RCC 7860 (cell line): ENCODE measurements at regions not wholly inside any gene's neighbourhood (a gene's known extent, or its start where the extent isn't known, plus 50 kb on each side); places are given as distances from the start of the nearest gene placed in this dataset.

Experiments used
- DNase-seq: peaks from one replicate; pipeline ENCODE4 v3.0.0-alpha.2; 2015; ENCODE audit warnings: low spot score
- FAIRE-seq: peaks from 2 replicates; lab custom pipeline; 2012; peaks lifted over from hg19 to GRCh38; lab: Jason Lieb, UNC

DNA sequence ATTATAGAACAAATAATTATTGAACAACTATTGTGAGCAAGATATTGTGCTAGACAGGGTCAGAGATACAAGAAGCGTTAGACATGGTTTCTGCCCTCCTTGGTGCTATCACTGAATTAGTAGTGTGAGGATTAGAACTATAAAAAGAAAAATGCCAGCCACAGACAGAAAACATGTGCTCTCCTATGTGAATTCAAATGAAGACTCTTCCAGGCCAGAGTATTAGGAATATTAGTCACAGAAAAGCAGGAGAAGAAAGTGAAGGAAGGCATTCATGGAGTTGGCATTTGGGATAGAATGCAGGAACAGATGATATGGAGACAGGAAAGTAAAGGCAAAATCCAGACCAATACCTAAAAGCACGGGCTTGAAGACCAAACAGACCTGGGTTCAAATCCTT, 179.6 kb upstream of the TENM3 start:
- FAIRE-seq (no peak), DNase-seq (no peak)

DNA sequence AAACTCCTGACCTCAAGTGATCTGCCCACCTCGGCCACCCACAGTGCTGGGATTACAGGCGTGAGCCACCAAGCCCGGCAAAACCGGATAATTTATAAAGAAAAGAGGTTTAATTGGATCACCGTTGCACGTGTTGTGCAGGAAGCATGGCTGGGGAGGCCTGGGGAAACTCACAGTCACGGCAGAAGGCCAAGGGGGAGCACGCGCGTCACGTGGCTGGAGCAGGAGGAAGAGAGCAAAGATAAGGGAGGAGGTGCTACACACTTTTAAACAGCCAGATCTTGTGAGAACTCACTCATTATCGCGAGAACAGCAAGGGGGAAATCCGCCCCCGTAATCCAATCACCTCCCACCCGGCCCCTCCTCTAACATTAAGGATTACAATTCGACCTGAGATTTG, 177.9 kb upstream of the TENM3 start:
- DNase-seq (no peak), FAIRE-seq (no peak)

DNA sequence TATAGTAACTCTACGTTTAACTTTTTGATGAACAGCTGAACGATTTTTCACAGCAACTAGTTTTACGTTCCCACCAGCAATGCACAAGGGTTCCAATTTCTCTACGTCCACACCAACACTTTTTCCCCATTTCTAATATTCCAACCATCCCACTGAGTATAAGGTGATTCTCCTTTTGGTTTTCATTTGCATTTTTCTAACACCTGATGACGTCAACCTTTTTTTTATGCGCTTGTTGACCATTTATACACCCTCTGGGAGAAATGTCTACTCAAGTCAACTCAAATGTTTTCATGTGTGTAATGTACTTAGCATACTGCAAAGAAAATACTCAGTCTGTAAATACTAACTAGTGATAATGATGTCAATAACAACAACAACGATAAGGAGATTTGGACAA, 177.2 kb upstream of the TENM3 start:
- no peak for FAIRE-seq
- DNase-seq = no peak

DNA sequence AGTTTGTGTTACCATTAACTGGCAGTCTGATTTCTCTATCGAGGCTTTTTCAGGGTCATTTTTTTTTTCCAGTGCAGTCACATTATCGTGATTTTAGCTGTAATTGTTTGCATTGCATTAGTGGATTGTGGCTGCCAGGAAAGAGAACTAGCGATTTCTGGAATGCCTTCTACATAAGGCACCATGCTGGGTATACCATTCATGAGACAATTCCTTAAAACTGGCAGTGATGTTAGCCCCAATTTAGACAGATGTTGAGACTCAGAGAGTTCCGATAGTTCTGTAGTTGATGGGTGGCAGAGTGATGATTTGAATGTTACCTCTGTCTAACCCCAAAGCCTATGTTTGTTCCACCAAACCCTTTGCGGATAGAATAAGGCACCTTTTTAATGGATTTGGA, 175.4 kb upstream of the TENM3 start:
- DNase-seq (no peak), FAIRE-seq (no peak)

DNA sequence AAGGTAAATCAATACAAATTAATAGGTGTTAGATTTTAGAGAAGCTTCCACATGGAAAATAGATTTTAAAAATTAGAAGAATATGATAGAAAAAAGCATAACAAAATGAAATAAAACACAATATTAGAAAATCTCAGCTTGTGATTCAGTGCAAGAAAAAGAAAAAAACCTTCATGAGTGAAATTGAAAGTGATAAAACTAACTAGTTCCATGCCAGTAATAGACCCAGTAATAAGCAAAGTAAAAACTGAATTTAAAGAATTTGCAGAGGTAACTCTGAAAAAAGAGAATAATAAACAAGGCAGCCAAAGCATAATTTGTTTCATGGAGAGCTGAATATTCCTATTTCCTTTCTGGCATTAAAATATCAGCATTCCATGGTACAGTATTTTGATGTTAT, 174.3 kb upstream of the TENM3 start:
- FAIRE-seq (no peak), DNase-seq (no peak)

DNA sequence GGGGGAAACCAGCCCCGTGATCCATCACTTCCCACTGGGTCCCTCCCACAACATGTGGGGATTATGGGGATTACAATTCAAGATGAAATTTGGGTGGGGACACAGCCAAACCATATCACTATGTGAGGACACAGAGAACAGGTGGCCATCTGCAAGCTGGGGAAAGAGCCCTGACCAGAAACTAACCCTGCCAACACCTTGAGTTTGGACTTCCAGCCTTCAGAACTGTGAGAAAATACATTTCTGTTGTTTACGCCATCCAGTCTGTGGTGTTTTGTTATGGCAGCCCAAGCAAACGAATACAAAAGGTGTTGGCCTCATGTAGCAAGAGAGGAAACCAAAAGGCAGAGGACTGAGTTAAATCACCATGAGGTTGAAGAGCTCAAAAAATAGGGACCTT, 169.9 kb upstream of the TENM3 start:
- FAIRE-seq = no peak
- no peak for DNase-seq

DNA sequence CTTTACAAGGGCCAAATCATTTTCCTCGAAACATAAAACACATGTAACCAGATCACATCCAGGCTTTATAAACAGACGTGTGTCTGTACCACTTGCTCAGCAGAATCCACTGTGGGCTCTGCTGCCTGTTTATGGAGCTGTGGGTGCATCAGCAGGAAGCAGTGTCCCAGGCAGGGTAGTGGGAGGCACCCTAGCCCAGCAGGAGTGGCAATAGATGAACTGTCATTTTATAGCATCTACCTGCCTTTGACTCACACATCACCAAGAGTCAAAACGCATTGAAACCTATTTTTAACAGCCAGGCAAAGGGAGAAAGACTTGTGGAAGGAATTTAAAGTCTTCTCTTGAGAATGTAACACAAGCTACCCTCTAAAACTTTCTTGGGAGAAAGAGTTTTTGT, 169.1 kb upstream of the TENM3 start:
- DNase-seq = no peak
- no peak for FAIRE-seq

DNA sequence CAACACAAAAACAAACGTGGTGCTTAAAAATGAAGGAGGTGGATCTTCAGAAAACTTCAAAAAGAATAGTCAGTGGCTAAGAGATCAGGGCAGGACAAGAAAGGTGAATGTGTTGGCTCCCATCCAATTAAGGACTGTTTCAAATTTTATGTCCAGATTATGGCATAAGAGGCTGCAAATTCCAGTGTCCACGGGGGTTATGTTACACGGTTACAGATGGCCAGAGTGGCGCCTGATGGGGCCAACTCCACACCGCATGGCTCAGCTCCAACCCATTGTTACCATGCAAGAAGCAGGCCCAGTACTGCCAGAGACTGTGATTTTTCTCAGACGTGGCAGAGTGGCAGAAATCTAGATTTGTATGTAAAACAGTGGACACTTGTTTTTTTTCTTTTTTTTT, 168.4 kb upstream of the TENM3 start:
- FAIRE-seq = no peak
- DNase-seq = no peak

DNA sequence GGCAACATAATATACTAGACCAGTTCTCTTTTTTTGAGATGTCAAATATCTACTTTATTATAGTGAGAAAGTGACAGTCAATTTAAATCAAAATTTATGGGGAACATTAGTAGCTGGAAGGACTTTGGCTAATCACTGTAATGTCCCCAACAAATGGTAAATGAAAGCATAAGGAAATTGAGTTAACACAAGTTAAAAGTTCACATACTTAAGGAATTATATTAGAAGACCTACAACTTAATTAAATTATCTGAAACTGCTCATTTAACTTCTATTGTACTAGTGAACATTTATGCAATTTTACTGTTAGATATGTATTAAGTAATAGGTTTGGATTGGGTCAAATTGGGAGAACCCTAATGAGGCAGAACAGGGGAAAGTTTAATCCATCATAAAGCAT, 160.3 kb upstream of the TENM3 start:
- no peak for FAIRE-seq
- no peak for DNase-seq

DNA sequence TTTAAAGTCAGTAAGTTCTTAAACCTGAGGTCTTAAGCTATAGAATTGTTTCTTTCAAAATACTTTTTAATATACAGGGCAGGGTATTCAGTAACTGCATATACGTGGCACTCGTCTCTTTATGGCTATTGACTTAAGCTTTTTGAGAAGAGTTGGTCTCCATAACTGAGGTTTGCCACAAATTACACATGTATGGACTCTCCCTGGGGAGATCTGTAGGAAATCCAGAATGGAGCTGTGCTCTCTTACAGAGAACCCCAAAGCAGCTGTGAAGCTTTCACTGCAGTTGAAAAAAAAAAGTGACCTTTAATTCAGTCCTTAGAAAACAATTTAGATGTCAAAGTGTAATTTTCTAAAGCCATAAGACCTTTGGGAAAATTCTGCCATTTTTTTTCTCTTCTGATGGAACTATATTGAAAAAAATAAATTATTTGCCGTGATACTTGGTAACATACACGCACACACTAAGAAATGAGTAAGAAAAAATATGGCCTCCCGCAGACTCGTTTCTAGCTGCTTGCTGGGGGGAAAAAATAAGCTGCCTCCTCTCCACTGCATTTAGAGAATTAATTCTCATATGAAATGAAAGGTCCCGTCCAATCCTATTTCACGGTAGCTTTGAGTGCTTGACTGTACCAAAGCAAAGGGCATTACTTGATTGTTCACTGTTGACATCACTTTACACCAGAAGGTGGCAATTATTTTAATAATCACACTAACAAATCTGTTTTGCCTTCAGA, 159.4 kb upstream of the TENM3 start:
- FAIRE-seq (no peak), DNase-seq (no peak)

DNA sequence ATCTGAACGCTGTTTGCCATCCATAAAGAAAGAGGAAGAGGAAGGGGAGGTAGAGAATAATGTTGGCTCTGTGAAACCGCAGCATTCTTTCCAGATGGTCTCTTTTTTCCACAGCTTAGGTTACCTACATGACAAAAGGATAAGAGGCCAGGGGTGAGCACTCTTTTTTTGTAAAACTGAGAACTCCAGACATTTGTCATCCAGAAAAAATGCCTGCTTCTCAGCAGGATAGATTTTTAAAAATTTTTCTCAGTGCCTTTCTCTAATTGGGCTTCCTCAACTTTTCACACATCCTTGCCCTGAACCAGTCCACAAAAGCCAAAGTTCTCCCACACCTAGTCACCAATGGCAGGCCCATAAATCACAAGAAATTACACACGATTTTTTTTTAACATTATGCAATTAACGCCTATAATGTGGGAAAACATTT, 158.1 kb upstream of the TENM3 start:
- DNase-seq (peak; percentile 77), FAIRE-seq (peak; percentile 89)

DNA sequence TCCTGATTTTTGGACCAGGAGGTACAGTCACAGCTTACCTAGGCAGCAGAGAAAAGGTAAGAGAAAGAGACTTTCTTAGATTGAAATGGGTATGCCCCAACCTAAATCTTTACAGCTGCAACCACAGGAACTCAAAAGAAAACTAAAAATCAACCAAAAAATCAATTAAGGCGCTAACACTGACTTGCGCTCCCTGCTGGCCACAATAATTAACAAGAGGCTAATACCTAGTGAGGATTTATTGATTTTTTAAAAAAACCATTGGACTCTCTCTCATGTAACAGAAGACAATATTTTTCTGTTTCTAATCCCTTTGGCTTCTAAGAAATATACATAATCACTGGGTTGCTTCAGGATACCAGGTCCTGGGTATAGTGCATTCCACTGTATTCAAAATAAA, 153.9 kb upstream of the TENM3 start:
- DNase-seq (no peak), FAIRE-seq (no peak)

DNA sequence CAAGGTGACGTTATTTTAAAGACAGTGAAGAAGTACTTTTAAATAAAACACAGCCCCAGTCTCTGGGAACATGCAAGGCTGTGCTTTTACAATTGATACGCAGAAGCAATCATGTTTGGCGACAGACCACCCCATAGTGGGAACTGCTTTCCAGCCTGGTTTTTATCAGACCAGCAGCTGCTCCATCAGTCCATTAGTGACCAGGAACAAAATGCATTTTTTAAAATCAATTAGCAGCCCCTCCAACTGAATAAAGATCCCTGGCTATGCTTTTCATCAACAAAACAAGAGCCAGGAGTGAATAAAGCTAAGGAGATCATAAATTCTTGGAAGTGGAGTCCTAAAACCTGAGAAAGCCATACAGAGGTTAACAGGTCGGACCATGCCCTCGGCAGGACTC, 153.0 kb upstream of the TENM3 start:
- no peak for FAIRE-seq
- DNase-seq = no peak

DNA sequence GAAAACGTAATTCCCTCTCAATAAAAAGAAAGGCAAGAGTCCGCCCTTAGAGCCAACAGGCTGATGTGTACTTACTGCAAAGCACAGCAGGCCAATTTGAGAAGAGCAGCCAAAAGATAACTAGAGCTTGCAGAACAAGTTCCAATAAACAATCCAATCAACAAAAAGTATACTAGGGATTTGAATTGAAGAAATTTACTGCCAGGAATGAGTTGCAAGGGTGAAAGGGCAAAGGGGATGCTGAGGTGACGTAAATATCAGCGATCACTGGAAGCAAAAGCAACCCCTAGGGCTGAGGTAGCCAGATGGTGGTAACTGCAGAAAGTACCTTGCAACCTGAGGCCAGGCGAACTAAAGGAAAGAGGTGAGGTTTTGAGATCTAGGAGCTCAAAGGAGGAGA, 152.1 kb upstream of the TENM3 start:
- no peak for DNase-seq
- no peak for FAIRE-seq

DNA sequence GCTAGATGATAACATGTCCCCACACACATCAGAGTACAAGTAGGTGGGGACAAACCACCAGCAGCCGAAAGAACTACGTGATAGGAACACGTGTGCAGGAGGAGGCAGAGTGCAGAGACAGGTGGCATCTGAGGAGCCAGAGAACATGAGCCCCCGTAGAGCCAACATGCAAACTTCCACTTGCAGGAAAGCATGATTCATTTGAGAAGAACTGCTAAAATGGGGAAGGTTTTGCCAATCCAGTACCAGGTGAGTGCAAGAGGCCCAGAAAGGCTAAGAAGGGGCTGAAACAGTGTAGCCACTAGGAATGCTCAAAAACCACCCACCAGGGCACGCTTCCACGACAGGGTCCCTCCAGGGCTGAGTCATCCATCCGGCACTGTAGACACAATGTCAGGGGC, 149.8 kb upstream of the TENM3 start:
- DNase-seq (peak; percentile 3), FAIRE-seq (no peak)

DNA sequence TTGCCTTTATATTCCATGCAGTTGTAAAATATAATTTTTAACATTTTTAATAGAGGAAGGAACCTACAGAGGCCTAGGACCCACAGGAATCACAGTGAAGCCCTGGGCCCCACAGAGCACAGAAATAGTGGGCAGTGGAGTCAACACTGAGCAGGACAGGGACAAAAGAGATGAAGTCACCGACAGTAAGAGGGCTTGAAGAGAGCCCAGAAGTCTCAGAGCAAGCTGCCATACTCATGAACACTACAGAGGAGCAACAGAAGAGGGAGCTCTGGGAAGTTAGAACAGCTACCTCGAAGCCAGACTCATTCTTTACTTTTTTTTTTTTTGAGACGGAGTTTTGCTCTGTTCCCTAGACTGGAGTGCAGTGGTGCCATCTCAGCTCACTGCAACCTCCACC, 149.3 kb upstream of the TENM3 start:
- FAIRE-seq (no peak), DNase-seq (no peak)

DNA sequence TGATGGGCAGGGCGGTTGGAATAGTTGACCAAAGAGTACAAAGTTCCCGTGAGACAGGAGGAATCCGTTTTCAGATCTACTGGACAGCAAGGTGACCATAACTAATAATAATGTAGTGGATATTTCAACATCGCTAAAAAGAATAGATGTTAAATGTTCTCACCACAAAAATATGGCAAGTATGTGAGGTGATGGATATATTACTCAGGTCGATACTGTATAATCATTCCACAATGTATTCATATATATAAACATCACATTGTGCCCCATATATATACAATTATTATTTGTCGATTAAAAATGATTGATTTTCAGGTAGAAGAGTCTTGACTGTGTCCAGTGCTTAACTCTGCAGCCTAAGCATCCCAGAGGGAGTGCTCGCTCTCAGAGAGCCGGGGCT, 141.6 kb upstream of the TENM3 start:
- DNase-seq = no peak
- FAIRE-seq = no peak

DNA sequence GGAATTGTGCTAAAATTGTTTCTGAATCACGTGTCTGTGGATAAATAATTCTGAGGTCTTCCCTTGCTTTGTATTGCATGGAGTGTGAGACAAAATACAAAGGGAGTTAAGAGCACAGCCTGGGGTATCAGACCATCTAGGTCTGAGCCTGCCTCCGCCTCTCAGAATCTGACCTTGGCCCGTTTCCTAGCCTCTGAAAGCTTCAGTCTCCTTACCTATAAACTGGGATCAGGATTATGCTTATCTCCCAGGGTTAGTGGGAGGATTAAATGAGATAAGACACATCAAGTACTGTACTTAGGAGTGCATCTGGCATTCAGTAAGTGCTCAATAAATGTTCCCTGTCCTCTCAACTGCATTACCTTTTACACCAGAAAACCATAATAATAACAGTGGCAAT, 140.6 kb upstream of the TENM3 start:
- FAIRE-seq (no peak), DNase-seq (no peak)

DNA sequence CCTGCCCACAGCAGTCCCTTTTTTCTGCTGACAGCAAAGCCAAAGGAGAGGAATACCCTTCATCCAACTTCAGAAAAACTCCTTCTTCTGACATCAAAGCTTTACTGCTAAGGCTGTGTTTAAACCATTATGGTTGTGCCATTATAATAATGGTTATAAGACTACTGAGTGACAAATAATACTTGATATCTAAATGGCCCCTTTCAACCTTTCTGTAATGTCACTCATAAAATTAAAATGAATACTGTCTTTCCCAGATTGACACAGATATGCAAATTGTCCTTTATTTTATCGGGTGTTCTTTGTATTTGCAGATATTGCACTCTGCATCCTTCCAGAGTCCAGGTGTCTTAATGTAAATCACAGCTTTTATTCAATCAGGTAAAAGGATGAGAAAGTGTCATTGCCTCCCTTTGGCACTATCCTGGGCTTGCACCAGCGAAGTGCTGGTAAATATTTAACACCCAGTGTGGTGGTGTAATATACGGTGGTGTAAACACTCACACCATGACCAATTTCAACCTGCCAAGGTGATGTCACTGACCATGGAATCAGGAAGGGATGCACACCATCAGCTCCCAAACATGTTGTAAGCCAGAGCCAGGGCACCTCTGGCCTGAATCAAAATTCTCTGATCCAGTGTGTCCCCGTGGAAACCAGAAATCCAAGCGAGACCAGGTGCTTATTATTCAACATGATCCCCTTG, 139.4 kb upstream of the TENM3 start:
- no peak for FAIRE-seq
- peak; percentile 3 for DNase-seq

DNA sequence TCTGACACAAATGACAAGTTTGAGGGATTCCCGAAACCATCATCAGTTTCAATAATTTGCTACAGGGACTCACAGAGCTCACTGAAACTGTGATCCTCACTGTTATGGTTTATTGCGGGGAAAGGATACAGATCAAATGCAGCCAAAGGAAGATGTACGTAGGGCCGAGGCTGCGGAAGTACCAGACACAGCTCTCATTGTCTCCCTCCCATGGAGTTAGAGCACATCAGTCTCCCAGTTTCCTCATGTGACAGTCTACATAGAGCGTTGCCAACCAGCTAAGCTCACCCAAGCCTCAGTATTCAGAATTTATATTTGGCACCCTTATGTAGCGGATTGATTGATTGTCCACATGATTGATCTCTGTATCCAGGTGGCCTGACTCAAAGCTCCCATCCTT, 137.8 kb upstream of the TENM3 start:
- FAIRE-seq (no peak), DNase-seq (no peak)

DNA sequence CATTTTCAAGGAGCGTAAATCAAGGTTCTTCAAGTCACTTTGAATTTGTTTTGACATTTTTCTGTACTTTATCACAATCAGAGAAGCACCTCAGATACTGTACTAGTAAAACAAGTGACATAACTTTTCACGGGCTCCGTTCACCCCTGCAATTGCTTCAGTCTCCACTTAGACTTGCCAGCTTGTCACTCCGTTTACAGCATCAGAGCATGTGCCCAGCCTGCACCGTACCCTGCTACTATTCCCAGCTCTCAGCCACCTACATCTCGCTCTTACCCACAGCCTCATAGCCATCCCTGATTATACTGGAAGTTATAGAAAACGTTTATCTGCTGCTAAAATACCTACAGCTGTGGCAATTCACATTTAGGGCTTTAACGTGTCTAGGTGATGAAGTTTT, 135.3 kb upstream of the TENM3 start:
- no peak for FAIRE-seq
- DNase-seq = no peak

DNA sequence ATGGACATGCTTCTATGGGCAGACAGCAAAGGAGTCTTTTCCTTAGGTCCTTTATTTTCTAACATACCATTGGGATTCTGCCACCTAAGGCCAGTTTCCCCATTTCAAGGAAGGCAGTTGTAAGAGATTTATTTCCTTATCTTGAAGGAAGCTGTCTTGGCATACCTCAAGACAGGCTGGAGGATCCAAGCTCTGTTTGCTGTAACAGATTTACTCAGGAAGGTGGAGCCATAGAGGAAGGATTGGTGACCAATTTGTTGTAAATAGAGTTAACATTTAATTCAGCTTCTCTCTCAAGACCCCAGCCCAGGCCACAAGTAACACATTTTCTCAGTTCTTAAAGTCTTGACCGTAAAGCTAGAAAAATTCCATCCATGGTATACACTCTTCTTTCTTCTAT, 131.6 kb upstream of the TENM3 start:
- FAIRE-seq (no peak), DNase-seq (no peak)

DNA sequence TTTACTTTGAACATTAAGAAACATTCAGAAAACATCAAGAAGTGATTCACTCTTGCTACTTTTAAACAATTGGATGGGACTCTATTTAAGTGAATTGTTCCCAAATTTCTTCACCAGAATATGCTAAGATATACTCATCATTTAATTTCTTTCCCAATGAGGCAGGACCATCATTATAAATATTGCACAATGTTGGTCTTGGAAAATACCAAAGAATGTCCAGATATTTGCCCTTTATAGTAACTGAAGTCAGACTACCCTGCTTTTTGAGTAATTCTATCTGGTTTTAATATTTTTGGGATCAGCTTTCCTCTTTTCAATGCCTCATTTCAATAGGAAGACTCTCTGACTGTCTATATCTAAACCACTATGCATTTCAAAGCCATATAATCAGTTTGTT, 129.4 kb upstream of the TENM3 start:
- DNase-seq (no peak), FAIRE-seq (no peak)
